Calu3 (cell line): ENCODE measurements at regions not wholly inside any gene's neighbourhood (a gene's known extent, or its start where the extent isn't known, plus 50 kb on each side); places are given as distances from the start of the nearest gene placed in this dataset.

ENCODE experiments used
- BruUV-seq: library from RNA; stranded (reverse); fragments of 400-500 nt; replicated peaks from 2 replicates; lab custom pipeline; 2021; lab: Mats Ljungman, UMichigan
- CTCF ChIA-PET: fragments of 300-600 bp; sonication (Branson Sonifier 250); formaldehyde crosslinking; loops from one replicate; lab custom pipeline; 2022; ENCODE audit warnings: antibody characterized with exemption; lab: Charles Lee
- DNase-seq: peaks from one replicate; pipeline ENCODE4 v3.0.0; 2022
- H3K27ac Mint-ChIP-seq: one replicate; pipeline ENCODE4 v1.8.0; 2022; ENCODE audit warnings: mixed read lengths; ENCODE audit not compliant: unreplicated experiment
- H3K27me3 Mint-ChIP-seq: one replicate; pipeline ENCODE4 v1.8.0; 2022; ENCODE audit warnings: mixed read lengths; ENCODE audit not compliant: unreplicated experiment
- H3K36me3 Mint-ChIP-seq: one replicate; pipeline ENCODE4 v1.8.0; 2022; ENCODE audit warnings: mild to moderate bottlenecking, moderate library complexity, mixed read lengths; ENCODE audit not compliant: insufficient read depth, unreplicated experiment
- H3K4me1 Mint-ChIP-seq: one replicate; pipeline ENCODE4 v1.8.0; 2022; ENCODE audit warnings: mild to moderate bottlenecking, low read depth, mixed read lengths; ENCODE audit not compliant: unreplicated experiment
- H3K4me3 Mint-ChIP-seq: one replicate; pipeline ENCODE4 v1.8.0; 2022; ENCODE audit warnings: mild to moderate bottlenecking, low read depth, moderate library complexity, mixed read lengths; ENCODE audit not compliant: unreplicated experiment
- H3K9me3 Mint-ChIP-seq: one replicate; pipeline ENCODE4 v1.8.0; 2022; ENCODE audit warnings: low read depth, mixed read lengths; ENCODE audit not compliant: unreplicated experiment
- intact Hi-C: fragments of 100-400 bp; cut with micrococcal nuclease; formaldehyde crosslinking; loops from one replicate; pipeline ENCODE4 v1.10.0; 2022; ENCODE audit not compliant: unreplicated experiment
- TF ChIP-seq, protein P1 (sequence below): fragments of 200-600 bp; IDR thresholded peaks from one replicate; pipeline ENCODE4 v1.8.0; 2022; ENCODE audit warnings: antibody characterized with exemption; ENCODE audit not compliant: unreplicated experiment

DNA sequence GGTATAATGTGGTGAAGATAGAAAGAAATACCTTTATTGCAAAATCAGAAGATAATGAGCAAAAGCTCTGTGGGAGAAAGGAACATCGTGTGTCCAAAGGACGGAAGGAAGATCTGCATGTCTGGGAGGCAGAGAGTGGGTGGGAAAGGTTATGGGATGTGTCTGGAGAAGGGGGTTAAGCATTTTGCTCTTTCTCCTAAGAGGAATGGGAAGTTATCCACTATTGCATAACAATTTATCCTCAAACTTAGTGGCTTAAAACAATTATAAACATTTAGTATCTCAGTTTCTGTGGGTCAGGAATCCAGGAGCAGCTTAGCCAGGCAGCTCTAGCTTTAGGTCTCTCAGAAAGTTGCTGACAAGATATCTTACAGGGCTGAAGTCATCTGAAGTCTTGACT is 229.1 kb upstream of the CITED2 start:
- TF ChIP-seq, protein P1, sequence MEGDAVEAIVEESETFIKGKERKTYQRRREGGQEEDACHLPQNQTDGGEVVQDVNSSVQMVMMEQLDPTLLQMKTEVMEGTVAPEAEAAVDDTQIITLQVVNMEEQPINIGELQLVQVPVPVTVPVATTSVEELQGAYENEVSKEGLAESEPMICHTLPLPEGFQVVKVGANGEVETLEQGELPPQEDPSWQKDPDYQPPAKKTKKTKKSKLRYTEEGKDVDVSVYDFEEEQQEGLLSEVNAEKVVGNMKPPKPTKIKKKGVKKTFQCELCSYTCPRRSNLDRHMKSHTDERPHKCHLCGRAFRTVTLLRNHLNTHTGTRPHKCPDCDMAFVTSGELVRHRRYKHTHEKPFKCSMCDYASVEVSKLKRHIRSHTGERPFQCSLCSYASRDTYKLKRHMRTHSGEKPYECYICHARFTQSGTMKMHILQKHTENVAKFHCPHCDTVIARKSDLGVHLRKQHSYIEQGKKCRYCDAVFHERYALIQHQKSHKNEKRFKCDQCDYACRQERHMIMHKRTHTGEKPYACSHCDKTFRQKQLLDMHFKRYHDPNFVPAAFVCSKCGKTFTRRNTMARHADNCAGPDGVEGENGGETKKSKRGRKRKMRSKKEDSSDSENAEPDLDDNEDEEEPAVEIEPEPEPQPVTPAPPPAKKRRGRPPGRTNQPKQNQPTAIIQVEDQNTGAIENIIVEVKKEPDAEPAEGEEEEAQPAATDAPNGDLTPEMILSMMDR: no peak
- no peak overlapping the region for H3K4me3 Mint-ChIP-seq
- H3K4me1 Mint-ChIP-seq: no peaks in the 10 kb centered on the region
- no TSS peak for BruUV-seq
- H3K27ac Mint-ChIP-seq: no peak overlapping the region
- CTCF ChIA-PET: no interaction called here
- no peaks in the 10 kb centered on the region for H3K36me3 Mint-ChIP-seq
- DNase-seq: no peak
- intact Hi-C loops: no loop called here
- H3K9me3 Mint-ChIP-seq: peaks cover 2% of the 10 kb centered on the region
- H3K27me3 Mint-ChIP-seq: no peaks in the 10 kb centered on the region

DNA sequence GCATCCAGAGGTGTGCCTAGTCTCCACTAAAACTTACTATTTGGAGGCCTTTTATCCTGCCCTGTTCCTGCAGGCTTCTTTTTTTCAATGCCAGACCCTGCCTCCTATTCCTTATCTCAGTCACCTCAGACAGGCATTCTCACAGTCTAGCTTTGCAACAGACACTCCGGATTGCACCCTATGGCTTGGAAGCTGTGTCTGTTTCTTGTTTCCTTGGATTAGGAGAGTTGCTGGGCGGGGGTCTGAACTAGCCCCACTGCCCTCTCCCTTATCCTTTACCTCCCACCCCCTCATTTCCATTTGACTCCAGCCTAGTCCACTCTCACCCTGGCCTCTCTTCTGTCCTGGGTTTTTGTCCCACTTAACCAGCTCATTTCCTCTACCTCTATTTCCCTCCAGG is 228.1 kb upstream of the CITED2 start:
- no peak overlapping the region for H3K27ac Mint-ChIP-seq
- TF ChIP-seq, protein P1: no peak
- H3K4me1 Mint-ChIP-seq: peaks cover 3% of the 10 kb centered on the region

DNA sequence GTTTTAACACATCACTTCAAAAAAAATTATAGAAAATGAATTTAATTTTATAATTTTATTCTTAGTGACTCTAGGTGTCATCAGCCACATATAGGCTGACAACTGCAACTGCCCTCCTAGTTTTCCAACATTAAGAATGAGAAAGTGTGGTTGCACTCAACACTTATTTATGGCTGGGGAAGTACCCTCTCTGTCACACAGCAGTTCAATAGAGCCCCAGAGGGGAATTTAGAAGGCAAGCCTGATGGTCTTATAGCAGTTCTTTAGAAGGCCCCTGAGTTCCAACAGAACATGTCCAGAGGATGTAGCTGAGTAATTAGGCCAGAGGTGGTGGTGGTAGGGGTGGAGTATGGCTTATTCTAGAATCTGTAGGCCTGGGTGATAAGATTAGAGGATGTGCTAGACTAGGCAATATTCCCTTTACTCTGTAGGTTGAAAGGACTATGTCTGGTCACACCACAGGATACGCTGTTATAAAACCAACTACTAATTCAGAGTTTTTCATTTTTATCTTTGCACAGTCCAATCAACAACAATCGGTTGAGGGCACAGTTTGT is 226.5 kb upstream of the CITED2 start:
- Mint-ChIP-seq H3K4me3 (no peak overlapping the region), H3K9me3 (peaks cover 2% of the 10 kb centered on the region), H3K27ac (no peak overlapping the region), H3K36me3 (no peaks in the 10 kb centered on the region), H3K4me1 (peaks cover 12% of the 10 kb centered on the region), H3K27me3 (no peaks in the 10 kb centered on the region)
- CTCF ChIA-PET: no interaction called here
- no TSS peak for BruUV-seq
- DNase-seq: no peak
- intact Hi-C loops: no loop called here
- TF ChIP-seq, protein P1: no peak

More for the DNA sequence above, 228.1 kb upstream of the CITED2 start:
- Mint-ChIP-seq H3K4me3 (no peak overlapping the region), H3K9me3 (peaks cover 2% of the 10 kb centered on the region), H3K27me3 (no peaks in the 10 kb centered on the region), H3K36me3 (no peaks in the 10 kb centered on the region)
- no peak for DNase-seq
- CTCF ChIA-PET: no interaction called here
- no TSS peak for BruUV-seq
- intact Hi-C loops: no loop called here

DNA sequence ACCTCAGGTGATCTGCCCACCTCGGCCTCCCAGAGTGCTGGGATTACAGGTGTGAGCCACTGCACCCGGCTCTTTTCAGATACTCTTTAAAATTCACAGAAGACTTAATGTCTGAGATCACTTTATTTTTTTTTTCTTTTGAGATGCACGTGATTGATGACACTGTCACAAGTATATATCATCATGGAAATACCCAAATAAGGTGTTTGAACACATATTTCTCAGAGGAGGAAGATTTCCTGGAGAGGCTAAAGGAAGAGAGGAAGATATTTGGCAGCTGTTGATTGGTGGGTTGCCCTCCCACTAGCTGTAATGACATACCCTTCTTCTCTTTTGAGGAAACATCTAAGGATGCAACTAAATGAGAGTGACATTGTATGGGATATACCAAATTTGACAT is 225.9 kb upstream of the CITED2 start:
- CTCF ChIA-PET: no interaction called here
- Mint-ChIP-seq H3K27me3 (no peaks in the 10 kb centered on the region), H3K4me3 (no peak overlapping the region), H3K36me3 (no peaks in the 10 kb centered on the region), H3K9me3 (peaks cover 2% of the 10 kb centered on the region), H3K27ac (no peak overlapping the region), H3K4me1 (peaks cover 12% of the 10 kb centered on the region)
- no peak for DNase-seq
- intact Hi-C loops: no loop called here
- TF ChIP-seq, protein P1: no peak
- no TSS peak for BruUV-seq
